NT2/D1 (cell line): ENCODE measurements at regions not wholly inside any gene's neighbourhood (a gene's known extent, or its start where the extent isn't known, plus 50 kb on each side); places are given as distances from the start of the nearest gene placed in this dataset.

Experiments
- DNase-seq: peaks from one replicate; pipeline ENCODE4 v3.0.0-alpha.2; 2011; ENCODE audit warnings: low read depth, low spot score
- H3K27me3 ChIP-seq: 2 replicates; pipeline ENCODE4 v1.6.0; 2011; ENCODE audit warnings: mild to moderate bottlenecking; ENCODE audit not compliant: insufficient read length, insufficient read depth
- H3K36me3 ChIP-seq: 2 replicates; pipeline ENCODE4 v1.6.1; 2011; ENCODE audit warnings: mild to moderate bottlenecking, low read length, mixed read lengths; ENCODE audit not compliant: insufficient read depth, insufficient read length
- H3K4me1 ChIP-seq: 2 replicates; pipeline ENCODE4 v1.5.1; 2011; ENCODE audit not compliant: insufficient read depth, insufficient read length
- H3K4me3 ChIP-seq: 2 replicates; pipeline ENCODE4 v1.5.1; 2011; ENCODE audit warnings: low read depth; ENCODE audit not compliant: insufficient read length
- H3K9ac ChIP-seq: 2 replicates; pipeline ENCODE4 v1.6.0; 2011; ENCODE audit warnings: low read depth; ENCODE audit not compliant: insufficient read length
- H3K9me3 ChIP-seq: 2 replicates; pipeline ENCODE4 v1.5.1; 2011; ENCODE audit warnings: mild to moderate bottlenecking, low read length; ENCODE audit not compliant: insufficient read depth
- SUZ12 ChIP-seq: IDR thresholded peaks from 2 replicates; pipeline ENCODE4 v1.6.1; 2011; ENCODE audit not compliant: insufficient read length, insufficient read depth; ENCODE audit errors: extremely low read depth
- YY1 ChIP-seq: IDR thresholded peaks from 2 replicates; pipeline ENCODE4 v1.6.1; 2011; ENCODE audit not compliant: insufficient read length, insufficient read depth
- ZNF274 ChIP-seq: IDR thresholded peaks from 2 replicates; pipeline ENCODE4 v1.6.1; 2011; ENCODE audit warnings: mild to moderate bottlenecking, low read depth, low read length

DNA sequence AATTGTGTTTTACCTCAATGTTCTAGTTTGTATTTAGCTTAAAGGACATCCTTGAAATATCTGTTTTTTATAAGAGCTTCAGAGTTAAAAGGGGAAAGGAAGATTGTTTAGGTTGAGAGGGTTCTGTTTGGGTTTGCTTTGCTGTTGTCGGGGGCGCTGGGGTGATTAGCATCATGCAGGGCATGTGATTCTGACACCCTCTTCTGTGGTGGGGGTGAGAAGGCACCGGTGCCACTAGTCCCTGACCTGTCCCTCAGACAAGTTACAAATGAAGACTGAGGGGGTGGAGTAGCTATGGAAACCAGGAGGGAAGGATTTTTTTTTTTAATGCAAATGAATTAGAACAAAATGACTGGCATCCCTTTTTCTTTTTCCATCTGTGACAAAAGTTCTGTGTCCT lies 291.3 kb downstream of the RPAP3 start:
- Histone ChIP-seq H3K4me1 (peaks cover 4% of the 10 kb centered on the region), H3K36me3 (no peaks in the 10 kb centered on the region), H3K4me3 (no peak overlapping the region), H3K9me3 (no peaks in the 10 kb centered on the region), H3K27me3 (no peaks in the 10 kb centered on the region), H3K9ac (no peak overlapping the region)
- DNase-seq, result no peak
- no peak for TF ChIP-seq SUZ12
- TF ChIP-seq ZNF274, result no peak
- no peak for TF ChIP-seq YY1

DNA sequence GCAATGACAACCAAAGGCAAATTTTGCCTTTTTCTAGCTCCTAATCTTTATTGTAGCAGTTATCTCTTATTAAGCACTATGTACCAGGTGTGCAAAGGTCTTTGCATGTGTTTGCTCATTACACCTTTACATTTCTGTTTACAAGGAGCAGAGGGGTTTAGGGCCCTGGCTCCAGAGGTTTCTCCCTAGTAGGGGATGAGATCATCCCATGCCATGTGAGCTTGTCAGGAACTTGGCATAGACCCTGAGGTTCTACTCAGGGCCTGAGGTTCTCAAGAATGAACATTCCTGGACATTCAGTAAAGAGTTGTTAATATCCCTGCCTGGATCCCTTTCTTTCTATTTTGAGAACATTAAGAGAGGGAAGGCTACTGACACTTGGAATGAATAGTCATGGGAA lies 292.0 kb downstream of the RPAP3 start:
- Histone ChIP-seq H3K4me1 (no peaks in the 10 kb centered on the region), H3K36me3 (no peaks in the 10 kb centered on the region), H3K27me3 (no peaks in the 10 kb centered on the region), H3K9me3 (no peaks in the 10 kb centered on the region), H3K4me3 (no peak overlapping the region), H3K9ac (no peak overlapping the region)
- no peak for DNase-seq
- TF ChIP-seq SUZ12 (no peak), ZNF274 (no peak), YY1 (no peak)

DNA sequence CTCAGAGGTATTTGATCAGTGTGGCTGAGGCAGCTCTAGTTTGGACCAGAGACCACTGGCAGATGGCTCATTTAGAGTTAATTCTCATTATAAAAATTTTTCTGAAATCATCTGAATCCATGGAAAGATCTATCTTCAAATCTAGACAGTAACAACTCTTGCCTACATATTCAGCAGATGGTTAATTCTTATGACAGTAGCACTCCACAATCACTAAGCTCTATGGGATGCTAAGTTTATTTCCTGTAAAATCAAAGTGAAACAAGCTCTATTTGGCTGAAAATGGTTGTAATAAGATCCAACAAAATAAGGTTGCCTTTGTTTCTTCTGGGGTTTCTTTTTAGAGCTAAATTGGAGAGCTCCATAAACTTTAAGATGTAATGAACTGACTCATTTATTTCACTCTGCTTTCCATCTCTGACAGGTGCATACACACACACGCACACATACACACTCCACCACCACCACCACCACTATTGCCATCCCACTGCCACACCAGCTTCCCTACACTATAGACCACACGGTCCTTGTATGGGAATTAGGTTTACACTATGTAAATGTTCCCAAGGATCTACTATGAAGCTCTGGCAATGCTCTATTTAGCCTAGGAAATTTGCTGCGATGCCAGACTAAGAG lies 293.1 kb downstream of the RPAP3 start:
- Histone ChIP-seq H3K36me3 (no peaks in the 10 kb centered on the region), H3K9me3 (no peaks in the 10 kb centered on the region), H3K27me3 (no peaks in the 10 kb centered on the region), H3K4me3 (no peak overlapping the region), H3K4me1 (no peaks in the 10 kb centered on the region), H3K9ac (no peak overlapping the region)
- TF ChIP-seq ZNF274 (no peak), SUZ12 (no peak), YY1 (no peak)
- no peak for DNase-seq

DNA sequence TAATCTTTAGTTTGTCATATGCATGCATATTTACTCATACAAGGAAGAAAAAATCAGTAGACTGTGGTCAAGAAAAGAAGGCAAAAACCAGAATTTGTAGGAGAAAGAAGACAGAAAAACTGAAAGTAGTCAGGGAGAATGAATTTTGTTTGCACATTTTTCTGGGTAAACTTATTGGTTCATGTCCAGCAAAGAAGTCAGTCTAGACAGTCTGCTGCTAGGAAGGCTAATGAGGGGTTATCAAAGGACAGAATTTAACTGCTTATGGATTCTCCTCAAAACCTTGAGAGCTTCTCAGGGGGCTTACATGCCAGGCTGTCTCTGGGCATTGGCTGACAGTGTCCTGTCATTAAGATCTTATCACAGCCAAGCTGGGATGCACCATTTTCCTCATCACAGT lies 293.9 kb downstream of the RPAP3 start:
- H3K36me3 ChIP-seq, result no peaks in the 10 kb centered on the region
- no peak overlapping the region for H3K9ac ChIP-seq
- no peak for TF ChIP-seq YY1
- TF ChIP-seq SUZ12, result no peak
- TF ChIP-seq ZNF274, result no peak
- no peak overlapping the region for H3K4me3 ChIP-seq
- no peaks in the 10 kb centered on the region for H3K9me3 ChIP-seq
- no peaks in the 10 kb centered on the region for H3K4me1 ChIP-seq
- no peak for DNase-seq
- H3K27me3 ChIP-seq, result no peaks in the 10 kb centered on the region

DNA sequence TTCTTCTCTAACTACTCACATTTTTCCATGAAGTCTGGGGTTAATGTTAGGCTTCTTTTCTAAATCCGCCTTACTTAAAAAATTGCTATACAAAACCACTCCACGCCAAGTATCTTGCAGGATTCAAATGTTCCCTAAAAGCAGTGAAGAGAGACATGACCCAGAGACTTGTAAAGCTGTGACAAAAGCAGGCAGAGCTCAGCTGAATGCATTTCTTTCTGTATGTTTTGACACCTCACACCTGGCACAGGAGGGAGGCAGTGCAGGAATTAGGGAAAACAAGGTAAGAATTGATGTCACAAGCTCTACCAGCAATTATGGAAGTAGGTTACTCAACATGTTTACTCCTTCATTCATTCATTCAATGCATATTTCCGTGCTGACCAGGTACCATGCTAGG lies 295.0 kb downstream of the RPAP3 start:
- Histone ChIP-seq H3K36me3 (no peaks in the 10 kb centered on the region), H3K4me1 (no peaks in the 10 kb centered on the region), H3K4me3 (no peak overlapping the region), H3K9ac (no peak overlapping the region), H3K27me3 (no peaks in the 10 kb centered on the region), H3K9me3 (no peaks in the 10 kb centered on the region)
- no peak for DNase-seq
- no peak for TF ChIP-seq SUZ12
- TF ChIP-seq YY1, result no peak
- no peak for TF ChIP-seq ZNF274

DNA sequence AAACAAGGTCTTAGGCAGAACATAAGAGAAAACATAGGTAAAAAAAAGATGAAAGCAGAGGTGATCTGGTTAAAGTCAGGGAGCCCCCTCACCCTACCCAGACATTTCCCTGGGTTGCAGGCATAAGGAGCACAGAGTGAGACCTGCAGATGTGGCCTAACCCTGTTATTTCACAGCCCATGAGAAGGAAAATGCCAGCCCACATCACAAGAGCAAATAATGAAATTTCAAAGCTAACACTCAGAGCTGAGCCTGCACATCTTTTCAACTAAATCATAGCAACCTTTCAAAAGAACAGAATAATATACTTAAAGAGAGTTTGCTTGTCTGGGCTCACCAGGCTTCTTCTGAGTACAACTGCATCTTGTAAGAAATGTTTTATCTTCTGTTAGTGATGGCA lies 295.4 kb downstream of the RPAP3 start:
- Histone ChIP-seq H3K27me3 (no peaks in the 10 kb centered on the region), H3K9me3 (no peaks in the 10 kb centered on the region), H3K4me3 (no peak overlapping the region), H3K9ac (no peak overlapping the region), H3K4me1 (no peaks in the 10 kb centered on the region), H3K36me3 (no peaks in the 10 kb centered on the region)
- TF ChIP-seq YY1 (no peak), SUZ12 (no peak), ZNF274 (no peak)
- DNase-seq, result no peak

DNA sequence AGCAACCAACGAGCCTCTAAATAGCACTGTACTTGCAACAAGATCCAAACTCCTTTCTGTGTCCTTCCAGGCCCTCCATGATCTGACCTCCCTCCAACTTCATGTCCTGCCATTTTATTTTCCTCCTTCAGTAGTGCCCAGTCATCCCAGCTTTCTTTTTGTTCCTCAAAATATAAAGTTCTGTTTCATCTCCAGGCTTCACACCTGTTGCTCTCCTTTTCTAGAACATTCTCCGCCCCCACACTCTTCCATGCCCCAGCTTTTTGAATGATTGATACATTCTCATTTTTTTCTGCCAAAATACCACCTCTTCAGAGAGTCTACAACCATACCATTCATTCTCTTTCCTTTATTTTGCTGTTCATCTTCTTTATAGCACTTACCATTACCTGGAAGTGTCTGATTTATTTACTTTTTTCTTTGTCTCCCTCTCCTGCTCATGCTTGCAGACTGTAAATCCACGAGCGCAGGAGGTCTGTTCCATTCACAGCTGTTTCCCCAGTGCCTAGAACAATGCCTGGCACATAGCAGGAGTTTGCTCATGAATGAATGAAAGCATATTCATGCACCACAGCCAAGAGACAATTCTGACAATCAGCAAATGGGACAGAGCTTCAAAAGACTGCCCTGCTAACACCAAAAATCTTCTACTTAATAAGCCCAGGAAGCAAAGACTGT lies 296.4 kb downstream of the RPAP3 start:
- TF ChIP-seq SUZ12 (no peak), ZNF274 (no peak), YY1 (no peak)
- no peak overlapping the region for H3K9ac ChIP-seq
- no peak overlapping the region for H3K4me3 ChIP-seq
- no peaks in the 10 kb centered on the region for H3K27me3 ChIP-seq
- H3K9me3 ChIP-seq, result no peaks in the 10 kb centered on the region
- no peaks in the 10 kb centered on the region for H3K36me3 ChIP-seq
- no peak for DNase-seq
- H3K4me1 ChIP-seq, result no peaks in the 10 kb centered on the region
